Neural cell (in vitro differentiated cells): ENCODE measurements at regions not wholly inside any gene's neighbourhood (a gene's known extent, or its start where the extent isn't known, plus 50 kb on each side); places are given as distances from the start of the nearest gene placed in this dataset.

ENCODE experiments used
- CTCF ChIP-seq: fragments of 450-650 bp; IDR thresholded peaks from 2 replicates; pipeline ENCODE4 v1.5.1; 2014; ENCODE audit warnings: antibody characterized with exemption, mild to moderate bottlenecking, moderate library complexity; ENCODE audit not compliant: poor library complexity, severe bottlenecking
- REST ChIP-seq: IDR thresholded peaks from 2 replicates; pipeline ENCODE4 v1.6.1; 2012; ENCODE audit warnings: borderline replicate concordance
- SMC3 ChIP-seq: fragments of 450-650 bp; conservative IDR thresholded peaks from 2 replicates; pipeline ENCODE4 v1.6.1; 2014; ENCODE audit warnings: antibody characterized with exemption, mild to moderate bottlenecking, moderate library complexity; ENCODE audit not compliant: poor library complexity

GRCh38 chr14:46248001-46248630 lies 403.5 kb downstream of the RPL10L start:
- TF ChIP-seq REST (no peak), SMC3 (no peak), CTCF (no peak)
